ENCODE measurements at regions not wholly inside any gene's neighbourhood (a gene's known extent, or its start where the extent isn't known, plus 50 kb on each side); places are given as distances from the start of the nearest gene placed in this dataset.

DNA sequence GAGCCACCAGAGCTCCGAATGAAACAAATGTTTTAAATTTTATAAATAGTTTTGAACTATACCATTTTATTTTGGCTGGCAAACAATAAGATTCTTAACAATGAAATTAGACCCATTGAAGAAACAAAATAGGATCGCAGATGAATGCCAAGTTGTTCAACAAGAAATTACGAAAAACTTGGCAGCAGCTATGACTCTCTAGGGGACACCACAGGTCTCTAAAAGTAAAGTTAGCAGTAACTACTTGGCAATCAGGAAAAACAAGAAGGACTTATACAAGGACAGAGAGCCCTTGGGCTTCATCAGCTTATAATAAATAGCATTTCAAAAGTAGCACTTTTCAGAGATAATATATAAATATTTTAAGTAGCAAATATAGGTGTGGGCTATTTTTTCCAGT is 603.8 kb upstream of the PSMD7 start:
- no peak overlapping the region for H3K9ac ChIP-seq (ENCODE audit: low read length)
- no peaks in the 10 kb centered on the region for H3K4me1 ChIP-seq (ENCODE audit: insufficient read depth, low read length, severe bottlenecking)
- no peaks in the 10 kb centered on the region for H3K9me2 ChIP-seq (ENCODE audit: low read depth, low read length)
- H3K36me3 ChIP-seq (ENCODE audit: insufficient read depth, low read length), result no peaks in the 10 kb centered on the region
- no peak overlapping the region for H3K4me3 ChIP-seq (ENCODE audit: low read depth, low read length, poor library complexity, severe bottlenecking)
- H3K27me3 ChIP-seq (ENCODE audit: insufficient read depth, low read length), result no peaks in the 10 kb centered on the region
- no peak overlapping the region for H2AFZ ChIP-seq (ENCODE audit: low read length)
- H3F3A ChIP-seq (ENCODE audit: insufficient read depth, low read length), result no peaks in the 10 kb centered on the region
- H3K4me2 ChIP-seq (ENCODE audit: low read length), result no peak overlapping the region
- H3K27ac ChIP-seq (ENCODE audit: low read depth, low read length, poor library complexity, severe bottlenecking), result no peak overlapping the region
- no peaks in the 10 kb centered on the region for H3K79me2 ChIP-seq (ENCODE audit: insufficient read depth, low read length)
- TF ChIP-seq EZH2 (IDR thresholded peaks at IDR 0.05; ENCODE audit: borderline replicate concordance, low read length) (no peak), CTCF (IDR thresholded peaks at IDR 0.05; ENCODE audit: low read length) (no peak)
- no peaks in the 10 kb centered on the region for H3K9me3 ChIP-seq (ENCODE audit: low read length)
- H4K20me1 ChIP-seq (ENCODE audit: insufficient read depth, low read length), result no peaks in the 10 kb centered on the region

DNA sequence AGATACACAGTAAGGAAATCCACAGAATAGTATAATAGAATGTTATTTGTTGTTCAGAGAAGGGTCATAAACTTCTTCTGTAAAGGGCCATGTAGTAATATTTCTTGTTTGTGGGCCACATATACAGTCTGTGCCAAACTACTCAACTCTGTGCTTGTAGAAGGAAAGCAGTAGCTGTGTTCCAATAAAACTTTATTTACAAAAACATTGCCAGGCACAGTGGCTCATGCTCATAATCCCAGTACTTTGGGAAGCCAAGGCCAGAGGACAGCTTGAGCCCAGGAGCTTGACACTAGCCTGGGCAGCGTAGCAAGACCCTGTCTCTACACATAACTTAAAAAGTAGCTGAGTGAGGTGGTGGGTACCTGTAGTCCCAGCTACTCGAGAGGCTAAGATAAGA is 612.8 kb upstream of the PSMD7 start:
- Histone ChIP-seq H2AFZ (ENCODE audit: low read length) (no peak overlapping the region), H3K9me3 (ENCODE audit: low read length) (no peaks in the 10 kb centered on the region)

DNA sequence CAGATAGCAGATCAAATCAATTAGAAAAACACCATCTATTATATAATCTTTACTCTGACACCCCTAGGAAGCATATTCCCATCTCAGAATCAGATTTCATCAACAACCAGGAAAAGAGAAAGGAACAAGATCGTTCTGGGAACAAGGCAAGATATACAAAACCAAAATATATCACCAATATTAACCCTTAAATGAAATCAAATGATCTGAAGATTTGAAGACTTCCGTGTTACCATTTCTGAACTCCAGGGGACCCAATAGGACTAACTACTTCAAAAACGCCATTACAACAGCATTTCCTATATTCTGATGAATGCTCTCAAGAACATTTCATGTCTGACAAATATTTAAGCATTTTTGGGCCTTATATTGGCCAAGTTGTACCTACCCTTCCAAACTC is 624.2 kb upstream of the ZFHX3 start:
- Histone ChIP-seq H3K9ac (ENCODE audit: low read length) (no peak overlapping the region), H3K27me3 (ENCODE audit: insufficient read depth, low read length) (no peaks in the 10 kb centered on the region), H3K4me1 (ENCODE audit: insufficient read depth, low read length, severe bottlenecking) (no peaks in the 10 kb centered on the region), H3K9me3 (ENCODE audit: low read length) (no peaks in the 10 kb centered on the region), H3K79me2 (ENCODE audit: insufficient read depth, low read length) (no peaks in the 10 kb centered on the region), H3K4me3 (ENCODE audit: low read depth, low read length, poor library complexity, severe bottlenecking) (no peak overlapping the region), H4K20me1 (ENCODE audit: insufficient read depth, low read length) (no peaks in the 10 kb centered on the region), H3K27ac (ENCODE audit: low read depth, low read length, poor library complexity, severe bottlenecking) (no peak overlapping the region), H3K9me2 (ENCODE audit: low read depth, low read length) (no peaks in the 10 kb centered on the region), H3K4me2 (ENCODE audit: low read length) (no peak overlapping the region), H3K36me3 (ENCODE audit: insufficient read depth, low read length) (no peaks in the 10 kb centered on the region), H3F3A (ENCODE audit: insufficient read depth, low read length) (no peaks in the 10 kb centered on the region), H2AFZ (ENCODE audit: low read length) (no peak overlapping the region)
- TF ChIP-seq CTCF (IDR thresholded peaks at IDR 0.05; ENCODE audit: low read length), result no peak
- no peak for TF ChIP-seq EZH2 (IDR thresholded peaks at IDR 0.05; ENCODE audit: borderline replicate concordance, low read length)

More for the DNA sequence above, 612.8 kb upstream of the PSMD7 start:
- Histone ChIP-seq H3K9me2 (ENCODE audit: low read depth, low read length) (no peaks in the 10 kb centered on the region), H3K36me3 (ENCODE audit: insufficient read depth, low read length) (no peaks in the 10 kb centered on the region), H3K27ac (ENCODE audit: low read depth, low read length, poor library complexity, severe bottlenecking) (no peak overlapping the region), H3K9ac (ENCODE audit: low read length) (no peak overlapping the region), H3K4me3 (ENCODE audit: low read depth, low read length, poor library complexity, severe bottlenecking) (no peak overlapping the region), H4K20me1 (ENCODE audit: insufficient read depth, low read length) (no peaks in the 10 kb centered on the region), H3K4me2 (ENCODE audit: low read length) (no peak overlapping the region), H3K27me3 (ENCODE audit: insufficient read depth, low read length) (no peaks in the 10 kb centered on the region), H3K79me2 (ENCODE audit: insufficient read depth, low read length) (no peaks in the 10 kb centered on the region), H3F3A (ENCODE audit: insufficient read depth, low read length) (no peaks in the 10 kb centered on the region), H3K4me1 (ENCODE audit: insufficient read depth, low read length, severe bottlenecking) (no peaks in the 10 kb centered on the region)
- TF ChIP-seq CTCF (IDR thresholded peaks at IDR 0.05; ENCODE audit: low read length), result no peak
- no peak for TF ChIP-seq EZH2 (IDR thresholded peaks at IDR 0.05; ENCODE audit: borderline replicate concordance, low read length)
